PC-3 (cell line): ENCODE measurements at regions not wholly inside any gene's neighbourhood (a gene's known extent, or its start where the extent isn't known, plus 50 kb on each side); places are given as distances from the start of the nearest gene placed in this dataset.

ENCODE experiments used
- ATAC-seq: fragments of 200-7000 bp; cut with Tn5 transposase; 2 replicates; pipeline ENCODE4 v1.9.1; 2020; ENCODE audit warnings: mild to moderate bottlenecking, moderate library complexity
- BruUV-seq: library from RNA; stranded (reverse); fragments of 400-500 nt; replicated peaks from 2 replicates; lab custom pipeline; 2021; lab: Mats Ljungman, UMichigan
- CTCF ChIA-PET: fragments of 300-600 bp; sonication (Branson Sonifier 250); formaldehyde crosslinking; loops from one replicate; lab custom pipeline; 2022; ENCODE audit warnings: antibody characterized with exemption; lab: Charles Lee
- POLR2A ChIA-PET: fragments of 300-600 bp; sonication (Branson Sonifier 250); formaldehyde crosslinking; loops from one replicate; lab custom pipeline; 2022; ENCODE audit warnings: antibody characterized with exemption; ENCODE audit not compliant: unreplicated experiment; lab: Charles Lee
- DNase-seq: peaks from one replicate; pipeline ENCODE4 v3.0.0-alpha.2; 2015
- H2AFZ ChIP-seq: fragments of 300-600 bp; sonication (generic); 2 replicates; pipeline ENCODE4 v1.6.0; 2016; ENCODE audit warnings: antibody characterized with exemption, low read length
- H3F3A ChIP-seq: fragments of 300-600 bp; sonication (generic); one replicate; pipeline ENCODE4 v1.6.0; 2017; ENCODE audit warnings: antibody characterized with exemption, low read length, control low read depth, mild to moderate bottlenecking; ENCODE audit not compliant: unreplicated experiment
- H3K27ac ChIP-seq: fragments of 300-600 bp; sonication (generic); 2 replicates; pipeline ENCODE4 v1.5.1; 2016; ENCODE audit warnings: mild to moderate bottlenecking, low read length
- H3K27me3 ChIP-seq: fragments of 300-600 bp; sonication (generic); 2 replicates; pipeline ENCODE4 v1.6.1; 2016; ENCODE audit warnings: low read length, mixed read lengths
- H3K36me3 ChIP-seq: fragments of 300-600 bp; sonication (generic); 2 replicates; pipeline ENCODE4 v1.6.1; 2016; ENCODE audit warnings: low read depth, mixed run types, low read length, mixed read lengths
- H3K4me1 ChIP-seq: fragments of 300-600 bp; sonication (generic); 2 replicates; pipeline ENCODE4 v1.5.1; 2016; ENCODE audit warnings: low read length; ENCODE audit not compliant: insufficient read depth
- H3K4me2 ChIP-seq: fragments of 300-600 bp; sonication (generic); 2 replicates; pipeline ENCODE4 v1.6.0; 2016; ENCODE audit warnings: low read length
- H3K4me3 ChIP-seq: fragments of 300-600 bp; sonication (generic); 2 replicates; pipeline ENCODE4 v1.5.1; 2016; ENCODE audit warnings: mild to moderate bottlenecking, low read length, mixed read lengths
- H3K79me2 ChIP-seq: fragments of 300-600 bp; sonication (generic); 2 replicates; pipeline ENCODE4 v1.6.1; 2017; ENCODE audit warnings: low read length, mixed read lengths
- H3K9ac ChIP-seq: fragments of 300-600 bp; sonication (generic); 2 replicates; pipeline ENCODE4 v1.6.0; 2016; ENCODE audit warnings: mild to moderate bottlenecking, low read length
- H3K9me2 ChIP-seq: fragments of 300-600 bp; sonication (generic); replicated peaks from 2 replicates; pipeline ENCODE4 v1.6.1; 2016; ENCODE audit warnings: mixed run types, low read length, mixed read lengths
- H3K9me3 ChIP-seq: fragments of 300-600 bp; sonication (generic); 2 replicates; pipeline ENCODE4 v1.6.1; 2016; ENCODE audit warnings: low read length, mixed read lengths
- H4K20me1 ChIP-seq: fragments of 300-600 bp; sonication (generic); 2 replicates; pipeline ENCODE4 v1.6.1; 2016; ENCODE audit warnings: low read length, mixed read lengths
- CTCF ChIP-seq: fragments of 300-600 bp; sonication (generic); conservative IDR thresholded peaks from 2 replicates; pipeline ENCODE4 v1.5.1; 2017; ENCODE audit warnings: antibody characterized with exemption, low read depth, mild to moderate bottlenecking, low read length
- EZH2 ChIP-seq: fragments of 300-600 bp; sonication (generic); IDR thresholded peaks from one replicate; pipeline ENCODE4 v1.6.1; 2017; ENCODE audit warnings: antibody characterized with exemption, mild to moderate bottlenecking, low read length; ENCODE audit not compliant: unreplicated experiment
- EZH2phosphoT487 ChIP-seq: fragments of 300-600 bp; sonication (generic); IDR thresholded peaks from 2 replicates; pipeline ENCODE4 v1.6.1; 2018; ENCODE audit warnings: mild to moderate bottlenecking, antibody characterized with exemption, low read length, borderline replicate concordance
- intact Hi-C: fragments of 100-400 bp; cut with micrococcal nuclease; formaldehyde crosslinking; loops from 2 replicates; pipeline ENCODE4 v1.9.0; 2023

GRCh38 chr2:222771832-222772231 lies 89.0 kb upstream of the ACSL3 start:
- Histone ChIP-seq H3K9ac (no peak overlapping the region), H2AFZ (no peak overlapping the region), H3K4me2 (no peak overlapping the region), H3F3A (no peaks in the 10 kb centered on the region), H3K27me3 (no peaks in the 10 kb centered on the region), H3K27ac (no peak overlapping the region), H3K36me3 (no peaks in the 10 kb centered on the region), H4K20me1 (no peaks in the 10 kb centered on the region), H3K4me1 (peaks cover 5% of the 10 kb centered on the region; the same call in 1 of the 2 replicates), H3K4me3 (no peak overlapping the region), H3K9me3 (no peaks in the 10 kb centered on the region), H3K79me2 (no peaks in the 10 kb centered on the region), H3K9me2 (no peaks in the 10 kb centered on the region)
- TF ChIP-seq EZH2phosphoT487 (no peak), CTCF (no peak), EZH2 (no peak)
- ChIA-PET POLR2A (no interaction called here), CTCF (no interaction called here)
- ATAC-seq (no peak), DNase-seq (no peak)
- intact Hi-C loops, result no loop called here
- no TSS peak for BruUV-seq

- no peaks in the 10 kb centered on the region for H3K9me3 ChIP-seq
- H4K20me1 ChIP-seq, result no peaks in the 10 kb centered on the region
- H3K4me2 ChIP-seq, result no peak overlapping the region
- no peaks in the 10 kb centered on the region for H3K9me2 ChIP-seq
- CTCF ChIA-PET, result no interaction called here
- H3K36me3 ChIP-seq, result no peaks in the 10 kb centered on the region
- no peak overlapping the region for H3K27ac ChIP-seq
- no peaks in the 10 kb centered on the region for H3K27me3 ChIP-seq
- no peak for TF ChIP-seq EZH2
- no TSS peak for BruUV-seq
- no peaks in the 10 kb centered on the region for H3K79me2 ChIP-seq
- no peak overlapping the region for H3K4me3 ChIP-seq
- H2AFZ ChIP-seq, result no peak overlapping the region
- no peaks in the 10 kb centered on the region for H3F3A ChIP-seq
- POLR2A ChIA-PET, result no interaction called here
- DNase-seq, result peak; percentile 78
- no peak overlapping the region for H3K9ac ChIP-seq
- ATAC-seq, result peak; percentile 91
- H3K4me1 ChIP-seq, result peaks cover 5% of the 10 kb centered on the region; the same call in 1 of the 2 replicates
- intact Hi-C loops, result no loop called here
Measured at GRCh38 chr2:222774941-222775340, 85.9 kb upstream of the ACSL3 start.

GRCh38 chr2:222776792-222777191 lies 84.0 kb upstream of the ACSL3 start:
- ChIA-PET CTCF (no interaction called here), POLR2A (no interaction called here)
- no peaks in the 10 kb centered on the region for H3K36me3 ChIP-seq
- H3K4me2 ChIP-seq, result no peak overlapping the region
- no peaks in the 10 kb centered on the region for H3K9me2 ChIP-seq
- no peaks in the 10 kb centered on the region for H3K27me3 ChIP-seq
- H3F3A ChIP-seq, result no peaks in the 10 kb centered on the region
- H3K79me2 ChIP-seq, result no peaks in the 10 kb centered on the region
- H3K4me1 ChIP-seq, result peaks cover 5% of the 10 kb centered on the region; the same call in 1 of the 2 replicates
- no peak overlapping the region for H2AFZ ChIP-seq
- no peak for TF ChIP-seq CTCF
- no peak for TF ChIP-seq EZH2phosphoT487
- TF ChIP-seq EZH2, result no peak
- H3K9me3 ChIP-seq, result no peaks in the 10 kb centered on the region
- H4K20me1 ChIP-seq, result no peaks in the 10 kb centered on the region
- no peak overlapping the region for H3K27ac ChIP-seq
- no peak for ATAC-seq
- no peak overlapping the region for H3K4me3 ChIP-seq
- BruUV-seq, result no TSS peak
- intact Hi-C loops, result no loop called here
- no peak overlapping the region for H3K9ac ChIP-seq
- DNase-seq, result no peak
